ENCODE measurements at regions not wholly inside any gene's neighbourhood (a gene's known extent, or its start where the extent isn't known, plus 50 kb on each side); places are given as distances from the start of the nearest gene placed in this dataset.

DNA sequence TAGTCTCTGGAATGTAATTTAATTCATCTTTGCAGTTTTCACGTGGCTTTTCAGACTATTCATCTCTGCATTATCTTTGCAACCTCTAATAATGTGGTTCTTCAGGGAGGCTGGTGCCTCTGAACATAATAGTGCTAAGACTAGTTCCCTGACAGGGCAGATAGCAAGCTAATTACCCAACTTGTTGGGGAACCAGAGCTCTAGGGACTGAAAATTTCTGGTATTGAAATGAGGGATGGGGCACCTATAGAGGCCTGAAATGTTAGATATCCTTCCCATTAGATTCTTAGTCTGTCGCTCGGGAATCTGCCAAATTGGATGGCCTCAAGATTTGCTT, 693.6 kb upstream of the MAP3K7 start (continued):
- TF ChIP-seq, protein P1, sequence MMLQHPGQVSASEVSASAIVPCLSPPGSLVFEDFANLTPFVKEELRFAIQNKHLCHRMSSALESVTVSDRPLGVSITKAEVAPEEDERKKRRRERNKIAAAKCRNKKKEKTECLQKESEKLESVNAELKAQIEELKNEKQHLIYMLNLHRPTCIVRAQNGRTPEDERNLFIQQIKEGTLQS (IDR thresholded peaks at IDR 0.05; ENCODE audit: borderline replicate concordance, extremely low read depth, low read depth, low read length) = no peak
- TF ChIP-seq SP1 (IDR thresholded peaks at IDR 0.05; ENCODE audit: low read depth, low read length) = no peak
- TF ChIP-seq MTA3 (IDR thresholded peaks at IDR 0.05; ENCODE audit: borderline replicate concordance, low read length) = no peak
- no peak for TF ChIP-seq EED (IDR thresholded peaks at IDR 0.05; ENCODE audit: low read depth)
- TF ChIP-seq CHD4 (IDR thresholded peaks at IDR 0.05) = no peak

GRCh38 chr6:91279740-91280493, 693.0 kb upstream of the MAP3K7 start:
- H3K9ac ChIP-seq (ENCODE audit: control insufficient read depth, insufficient read depth, low read length) = no peak overlapping the region
- no peaks in the 10 kb centered on the region for H3K36me3 ChIP-seq (ENCODE audit: control insufficient read depth in 2 of 2, insufficient read depth in 2 of 2, low read length in 1 of 2)
- intact Hi-C loops (cut with micrococcal nuclease; ENCODE audit: unreplicated experiment) (loop anchor here (5.0 kb wide), 2 partner anchors 338 to 1362 kb away; no protein-coding TSS in a partner anchor), in situ Hi-C loops (cut with MboI) (no loop called here)
- no peak for FAIRE-seq
- 42% methylated on average over 7 of the region's 7 CpGs for WGBS (ENCODE audit: insufficient coverage, insufficient replicate concordance, low lambda C conversion rate, missing lambda C conversion rate)
- no TSS peak for BruUV-seq (replicated peaks)
- H3K4me1 ChIP-seq (ENCODE audit: control insufficient read depth, insufficient read depth, low read length) = no peaks in the 10 kb centered on the region
- H3K4me3 ChIP-seq = no peak overlapping the region
- H4K20me1 ChIP-seq (ENCODE audit: control insufficient read depth, insufficient read depth) = no peaks in the 10 kb centered on the region
- no peak overlapping the region for H3K27ac ChIP-seq (ENCODE audit: control insufficient read depth, insufficient read depth)
- ChIA-PET CTCF (interaction anchor here (1.4 to 2.2 kb wide), 3 partner anchors 15 to 339 kb away, joined by 5 to 6 read pairs (median 5); no protein-coding TSS in a partner anchor), SMC1A (ENCODE audit: uncharacterized antibody, unreplicated experiment) (no interaction called here), RAD21 (ENCODE audit: unreplicated experiment) (interaction anchor here (1.0 kb wide), 1 partner anchor 15 kb away, joined by 3 read pairs; no protein-coding TSS in a partner anchor), POLR2A (no interaction called here)
- H2AFZ ChIP-seq (ENCODE audit: control insufficient read depth, low read depth, low read length) = no peak overlapping the region
- H3K9me3 ChIP-seq (replicated peaks; ENCODE audit: control insufficient read depth, insufficient read depth, low read length) = no peaks in the 10 kb centered on the region
- DNase-seq (ENCODE audit: low read depth, low spot score) = no peak
- ATAC-seq = no peak
- H3K27me3 ChIP-seq (replicated peaks in 1 of 2; ENCODE audit: control insufficient read depth in 2 of 2, insufficient read depth in 2 of 2, low read length in 1 of 2) = no peaks in the 10 kb centered on the region
- TF ChIP-seq BACH1 (IDR thresholded peaks at IDR 0.05; ENCODE audit: borderline replicate concordance) (no peak), RELA (IDR thresholded peaks at IDR 0.05; ENCODE audit: borderline replicate concordance, partially characterized antibody) (no peak), EGR1 (IDR thresholded peaks at IDR 0.05; ENCODE audit: borderline replicate concordance in 1 of 2, low read depth in 2 of 2, low read length in 2 of 2) (no peak), MYB (IDR thresholded peaks at IDR 0.05; ENCODE audit: borderline replicate concordance, low read depth, low read length) (no peak)
- no peak overlapping the region for H3K4me2 ChIP-seq (ENCODE audit: control insufficient read depth, insufficient read depth)
- H3K79me2 ChIP-seq (ENCODE audit: control insufficient read depth, insufficient read depth, low read length) = no peaks in the 10 kb centered on the region

Measured in GM12878 (cell line).